ENCODE measurements at regions not wholly inside any gene's neighbourhood (a gene's known extent, or its start where the extent isn't known, plus 50 kb on each side); places are given as distances from the start of the nearest gene placed in this dataset.
"Not testable (repeated sequence)": the region's sequence is repeated elsewhere in the genome, so short reads cannot be mapped to it uniquely, and the experiment has no call there.

GRCh38 chr2:166673986-166674385 lies 179.9 kb upstream of the SCN7A start:
- no peaks in the 10 kb centered on the region for H3K27me3 Mint-ChIP-seq
- H3K4me3 Mint-ChIP-seq, result no peak overlapping the region
- H3K27ac Mint-ChIP-seq, result no peak overlapping the region
- H3K36me3 Mint-ChIP-seq, result no peaks in the 10 kb centered on the region
- no peaks in the 10 kb centered on the region for H3K4me1 Mint-ChIP-seq
- no peaks in the 10 kb centered on the region for H3K9me3 Mint-ChIP-seq

GRCh38 chr2:166671801-166672200 lies 177.8 kb upstream of the SCN7A start:
- H3K4me3 Mint-ChIP-seq, result no peak overlapping the region
- H3K36me3 Mint-ChIP-seq, result no peaks in the 10 kb centered on the region
- H3K9me3 Mint-ChIP-seq, result peaks cover 4% of the 10 kb centered on the region
- H3K4me1 Mint-ChIP-seq, result no peaks in the 10 kb centered on the region
- no peak overlapping the region for H3K27ac Mint-ChIP-seq
- no peaks in the 10 kb centered on the region for H3K27me3 Mint-ChIP-seq

GRCh38 chr2:166671235-166671634 lies 177.2 kb upstream of the SCN7A start:
- Mint-ChIP-seq H3K9me3 (peaks cover 4% of the 10 kb centered on the region), H3K27me3 (no peaks in the 10 kb centered on the region), H3K27ac (no peak overlapping the region), H3K4me3 (no peak overlapping the region), H3K4me1 (no peaks in the 10 kb centered on the region), H3K36me3 (no peaks in the 10 kb centered on the region)

GRCh38 chr2:166665991-166666940 lies 172.2 kb upstream of the SCN7A start:
- Mint-ChIP-seq H3K4me3 (no peak overlapping the region), H3K27me3 (peaks cover 2% of the 10 kb centered on the region), H3K9me3 (peaks cover 4% of the 10 kb centered on the region), H3K4me1 (no peaks in the 10 kb centered on the region), H3K36me3 (no peaks in the 10 kb centered on the region), H3K27ac (no peak overlapping the region)

- no peak overlapping the region for H3K4me3 Mint-ChIP-seq
- H3K27me3 Mint-ChIP-seq, result peaks cover 2% of the 10 kb centered on the region
- H3K36me3 Mint-ChIP-seq, result no peaks in the 10 kb centered on the region
- no peaks in the 10 kb centered on the region for H3K4me1 Mint-ChIP-seq
- no peak overlapping the region for H3K27ac Mint-ChIP-seq
- H3K9me3 Mint-ChIP-seq, result peaks cover under 1% of the 10 kb centered on the region
Observed at GRCh38 chr2:166661824-166662223, 167.8 kb upstream of the SCN7A start.

GRCh38 chr2:166661391-166661790 lies 167.3 kb upstream of the SCN7A start:
- Mint-ChIP-seq H3K9me3 (no peaks in the 10 kb centered on the region), H3K27me3 (peaks cover 2% of the 10 kb centered on the region), H3K4me1 (no peaks in the 10 kb centered on the region), H3K36me3 (no peaks in the 10 kb centered on the region), H3K4me3 (no peak overlapping the region), H3K27ac (no peak overlapping the region)

GRCh38 chr2:166658901-166659300 lies 164.9 kb upstream of the SCN7A start:
- Mint-ChIP-seq H3K36me3 (no peaks in the 10 kb centered on the region), H3K27ac (no peak overlapping the region), H3K4me1 (no peaks in the 10 kb centered on the region), H3K27me3 (peaks cover 1% of the 10 kb centered on the region), H3K4me3 (no peak overlapping the region), H3K9me3 (peaks cover 5% of the 10 kb centered on the region)

GRCh38 chr2:166653185-166653813 lies 159.2 kb upstream of the SCN7A start:
- Mint-ChIP-seq H3K4me1 (no peaks in the 10 kb centered on the region), H3K27ac (no peak overlapping the region), H3K27me3 (no peaks in the 10 kb centered on the region), H3K4me3 (no peak overlapping the region), H3K36me3 (no peaks in the 10 kb centered on the region), H3K9me3 (peaks cover 5% of the 10 kb centered on the region)

- H3K4me1 Mint-ChIP-seq, result no peaks in the 10 kb centered on the region
- no peaks in the 10 kb centered on the region for H3K36me3 Mint-ChIP-seq
- no peak overlapping the region for H3K4me3 Mint-ChIP-seq
- H3K9me3 Mint-ChIP-seq, result peaks cover 5% of the 10 kb centered on the region
- no peaks in the 10 kb centered on the region for H3K27me3 Mint-ChIP-seq
- no peak overlapping the region for H3K27ac Mint-ChIP-seq
Observed at GRCh38 chr2:166651991-166652390, 157.9 kb upstream of the SCN7A start.

- Mint-ChIP-seq H3K9me3 (peaks cover 10% of the 10 kb centered on the region), H3K36me3 (no peaks in the 10 kb centered on the region), H3K4me3 (no peak overlapping the region), H3K27me3 (no peaks in the 10 kb centered on the region), H3K4me1 (no peaks in the 10 kb centered on the region), H3K27ac (no peak overlapping the region)
Observed at GRCh38 chr2:166651080-166651675, 157.1 kb upstream of the SCN7A start.

GRCh38 chr2:166647935-166648334 lies 153.9 kb upstream of the SCN7A start:
- Mint-ChIP-seq H3K4me1 (no peaks in the 10 kb centered on the region), H3K27me3 (no peaks in the 10 kb centered on the region), H3K27ac (no peak overlapping the region), H3K36me3 (no peaks in the 10 kb centered on the region), H3K9me3 (peaks cover 12% of the 10 kb centered on the region), H3K4me3 (no peak overlapping the region)

- no peaks in the 10 kb centered on the region for H3K27me3 Mint-ChIP-seq
- H3K36me3 Mint-ChIP-seq, result no peaks in the 10 kb centered on the region
- H3K9me3 Mint-ChIP-seq, result peaks cover 18% of the 10 kb centered on the region
- H3K4me1 Mint-ChIP-seq, result no peaks in the 10 kb centered on the region
- no peak overlapping the region for H3K4me3 Mint-ChIP-seq
- no peak overlapping the region for H3K27ac Mint-ChIP-seq
Observed at GRCh38 chr2:166643980-166644379, 149.9 kb upstream of the SCN7A start.

GRCh38 chr2:166641516-166641915 lies 147.5 kb upstream of the SCN7A start:
- not testable (repeated sequence) for H3K27ac Mint-ChIP-seq, H3K4me3 Mint-ChIP-seq, H3K36me3 Mint-ChIP-seq, H3K27me3 Mint-ChIP-seq, H3K4me1 Mint-ChIP-seq
- peaks cover 16% of the 10 kb centered on the region for H3K9me3 Mint-ChIP-seq

- no peak overlapping the region for H3K4me3 Mint-ChIP-seq
- H3K27me3 Mint-ChIP-seq, result no peaks in the 10 kb centered on the region
- peaks cover 6% of the 10 kb centered on the region for H3K9me3 Mint-ChIP-seq
- no peaks in the 10 kb centered on the region for H3K36me3 Mint-ChIP-seq
- no peaks in the 10 kb centered on the region for H3K4me1 Mint-ChIP-seq
- H3K27ac Mint-ChIP-seq, result no peak overlapping the region
Observed at GRCh38 chr2:166637051-166637450, 143.0 kb upstream of the SCN7A start.

GRCh38 chr2:166634706-166635105 lies 140.7 kb upstream of the SCN7A start:
- Mint-ChIP-seq H3K27ac (no peak overlapping the region), H3K36me3 (no peaks in the 10 kb centered on the region), H3K9me3 (no peaks in the 10 kb centered on the region), H3K27me3 (peaks cover 1% of the 10 kb centered on the region), H3K4me1 (no peaks in the 10 kb centered on the region), H3K4me3 (no peak overlapping the region)

- H3K27me3 Mint-ChIP-seq, result peaks cover 1% of the 10 kb centered on the region
- no peaks in the 10 kb centered on the region for H3K4me1 Mint-ChIP-seq
- H3K27ac Mint-ChIP-seq, result no peak overlapping the region
- H3K4me3 Mint-ChIP-seq, result no peak overlapping the region
- H3K36me3 Mint-ChIP-seq, result no peaks in the 10 kb centered on the region
- H3K9me3 Mint-ChIP-seq, result no peaks in the 10 kb centered on the region
Observed at GRCh38 chr2:166632616-166633015, 138.6 kb upstream of the SCN7A start.

Measured in activated naive CD4-positive, alpha-beta T cell treated with anti-CD3 and anti-CD28 coated beads, Interleukin-2, amount 50 U/mL, for 24 hours (primary cell).